Right cardiac atrium (tissue), 5 donors: ENCODE measurements at regions not wholly inside any gene's neighbourhood (a gene's known extent, or its start where the extent isn't known, plus 50 kb on each side); places are given as distances from the start of the nearest gene placed in this dataset.
"Not testable (repeated sequence)": the region's sequence is repeated elsewhere in the genome, so short reads cannot be mapped to it uniquely, and the experiment has no call there.

Experiments
- ATAC-seq, 2 donors: fragments of 200-7000 bp; cut with Tn5 transposase; one replicate each; pipeline versions ENCODE4 v1.8.0 to v1.9.1; 2020; ENCODE audit warnings: moderate library complexity in 2 of 2, mild to moderate bottlenecking in 1 of 2
- DNase-seq, 3 donors: peaks; one replicate each; pipeline ENCODE4 v3.0.0-alpha.2; 2020
- H3K27ac ChIP-seq: one replicate; pipeline ENCODE4 v1.5.1; 2013; ENCODE audit warnings: mild to moderate bottlenecking, low read length, control low read depth, moderate library complexity
- H3K27me3 ChIP-seq: one replicate; pipeline ENCODE4 v1.6.1; 2013; ENCODE audit not compliant: control insufficient read depth, insufficient read depth
- H3K4me1 ChIP-seq: one replicate; pipeline ENCODE4 v1.6.1; 2013; ENCODE audit warnings: low read length; ENCODE audit not compliant: control insufficient read depth, insufficient read depth
- H3K4me3 ChIP-seq: one replicate; pipeline ENCODE4 v1.5.1; 2013; ENCODE audit warnings: low read length, control low read depth
- H3K9me3 ChIP-seq: one replicate; pipeline ENCODE4 v1.6.1; 2013; ENCODE audit warnings: low read length; ENCODE audit not compliant: control insufficient read depth
- WGBS: extraction: QIAGEN DNeasy Blood & Tissue Kit; methylation state at CpG from one replicate; pipeline ENCODE4 v1.1.7; 2013; 5-methylcytosine and 5-hydroxymethylcytosine counted together
- intact Hi-C, 4 donors: fragments of 100-400 bp; cut with DNase I; formaldehyde crosslinking; loops; one replicate each; pipeline versions ENCODE4 v1.11.0 to v1.14.0; 2022 to 2023
- donor health status: healthy with polysubstance abuse.
- donor health status: DM: no; HTN: yes; CAD: no.
- donor health status: DM: no; HTN: no; CAD: no.
- donor health status: DM: no; HTN: yes; CAD: no; lungs with severe emphysema.
- donor health status: DM: yes; HTN: yes; CAD: no.

DNA sequence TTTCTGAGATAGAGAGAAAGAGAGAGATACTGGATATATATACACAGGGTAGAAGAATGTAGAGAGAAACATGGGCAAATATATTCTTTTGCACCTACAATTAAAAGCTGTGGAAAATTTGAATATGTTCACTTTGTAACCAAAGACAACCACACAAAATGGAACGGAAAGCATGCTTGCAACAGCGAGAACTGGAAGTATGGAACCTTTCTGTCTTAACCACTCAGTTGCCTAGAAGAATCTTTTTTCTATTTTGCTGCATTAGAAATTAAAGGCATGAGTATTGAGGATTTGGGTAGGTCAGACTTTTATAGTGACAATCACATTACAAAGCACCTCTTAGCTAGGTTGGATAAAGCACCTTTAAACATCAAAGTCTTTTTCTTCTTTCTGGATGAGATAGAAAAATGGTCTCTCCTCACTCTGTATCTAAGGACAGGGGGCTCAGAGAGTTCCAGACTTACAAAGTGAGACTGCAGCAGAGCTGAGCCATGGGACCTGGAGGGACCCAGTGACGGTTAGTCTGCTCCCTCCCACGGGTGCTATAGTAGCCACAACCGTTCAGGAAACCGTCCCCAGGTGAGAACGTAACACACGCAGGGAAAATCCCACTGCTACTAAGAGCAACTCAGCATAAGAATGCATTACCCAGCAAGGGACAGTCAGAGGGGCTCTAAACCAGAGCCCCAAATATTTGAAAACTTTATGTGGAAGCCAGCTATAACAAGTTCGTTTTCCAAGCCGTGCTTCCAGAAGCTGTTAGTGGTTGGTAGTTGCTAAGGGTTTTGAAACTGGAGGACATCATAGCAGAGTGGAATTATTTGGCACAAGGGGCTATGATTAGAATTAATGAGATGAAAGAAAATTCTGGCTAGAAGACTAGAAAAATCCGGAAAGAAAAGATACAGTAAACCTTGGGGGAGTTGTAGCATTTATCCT, 97.1 kb downstream of the DAD1 start:
- H3K27ac ChIP-seq: no peak overlapping the region
- H3K27me3 ChIP-seq: no peaks in the 10 kb centered on the region
- ATAC-seq: no peak
- H3K4me3 ChIP-seq: no peak overlapping the region
- 58% methylated on average over 11 of the region's 11 CpGs for WGBS
- peaks cover 23% of the 10 kb centered on the region for H3K4me1 ChIP-seq
- intact Hi-C loops: no loop called here
- no peak for DNase-seq
- no peaks in the 10 kb centered on the region for H3K9me3 ChIP-seq

DNA sequence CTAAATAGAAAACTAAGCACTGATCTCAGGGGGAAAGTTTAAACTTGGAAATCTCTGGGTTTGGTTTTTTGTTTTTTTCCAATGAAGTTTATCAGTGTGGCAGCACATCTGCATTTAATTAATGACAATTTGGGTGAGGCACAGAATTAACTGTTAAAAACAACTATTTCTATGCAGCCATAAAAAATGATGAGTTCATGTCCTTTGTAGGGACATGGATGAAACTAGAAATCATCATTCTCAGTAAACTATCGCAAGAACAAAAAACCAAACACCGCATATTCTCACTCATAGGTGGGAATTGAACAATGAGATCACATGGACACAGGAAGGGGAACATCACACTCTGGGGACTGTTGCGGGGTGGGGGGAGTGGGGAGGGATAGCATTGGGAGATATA, 98.0 kb downstream of the DAD1 start:
- peaks cover 23% of the 10 kb centered on the region for H3K4me1 ChIP-seq
- 93% methylated on average over 2 of the region's 3 CpGs for WGBS

DNA sequence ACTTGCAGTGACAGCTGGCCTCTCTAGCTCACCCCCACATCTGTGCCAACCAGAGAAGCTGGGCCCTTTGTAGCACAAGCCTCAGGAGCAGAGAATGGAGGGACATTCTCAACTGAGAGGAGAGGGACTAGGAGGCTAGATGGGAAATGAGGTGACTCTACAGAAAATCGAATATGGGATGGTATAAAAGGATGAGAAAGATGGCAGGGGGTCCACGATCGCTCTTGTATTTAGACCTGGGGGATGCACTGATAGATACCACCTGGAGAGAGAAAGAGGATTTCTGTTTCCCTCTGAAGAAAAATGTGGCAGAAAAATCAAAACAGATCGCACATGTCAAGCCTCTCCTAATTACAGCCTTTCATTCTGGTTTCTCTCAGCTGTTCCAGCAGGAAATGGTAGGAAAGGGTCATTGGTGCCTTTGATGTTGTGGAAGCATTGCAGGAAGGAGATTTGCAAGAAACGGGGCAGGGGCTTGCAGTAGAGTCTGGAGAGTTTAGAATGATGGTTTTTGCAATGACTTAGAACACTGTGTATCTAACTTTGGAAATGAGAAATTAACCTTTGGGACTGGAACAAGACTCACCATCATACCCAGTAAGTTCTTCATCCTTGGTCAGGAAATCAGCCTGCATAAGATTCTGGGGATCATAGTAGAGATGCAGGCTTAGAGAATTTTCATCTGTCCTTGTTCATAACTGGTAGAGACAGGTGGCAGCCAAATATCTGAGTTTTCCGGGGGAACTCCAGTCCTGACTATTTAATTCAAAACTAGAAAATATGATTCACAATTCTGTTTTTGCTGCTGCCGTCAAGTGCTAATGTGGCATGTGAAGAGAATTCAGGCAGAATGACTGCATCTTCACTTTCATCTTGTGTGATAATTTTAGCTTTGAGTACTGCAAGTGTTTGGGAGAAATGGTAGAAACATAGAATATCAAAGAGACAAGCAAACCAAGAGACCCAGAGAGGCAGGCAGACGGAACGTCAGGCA, 98.8 kb downstream of the DAD1 start:
- no peak for DNase-seq
- ATAC-seq: no peak
- Histone ChIP-seq H3K27me3 (no peaks in the 10 kb centered on the region), H3K27ac (peak overlapping the region; percentile 88), H3K9me3 (no peaks in the 10 kb centered on the region), H3K4me1 (peaks cover 20% of the 10 kb centered on the region), H3K4me3 (no peak overlapping the region)
- WGBS: 73% methylated on average over 9 of the region's 9 CpGs
- intact Hi-C loops: no loop called here

More for the DNA sequence above, 98.0 kb downstream of the DAD1 start:
- H3K4me3 ChIP-seq, ATAC-seq, intact Hi-C loops, H3K27me3 ChIP-seq, H3K27ac ChIP-seq, H3K9me3 ChIP-seq, DNase-seq: not testable (repeated sequence)

DNA sequence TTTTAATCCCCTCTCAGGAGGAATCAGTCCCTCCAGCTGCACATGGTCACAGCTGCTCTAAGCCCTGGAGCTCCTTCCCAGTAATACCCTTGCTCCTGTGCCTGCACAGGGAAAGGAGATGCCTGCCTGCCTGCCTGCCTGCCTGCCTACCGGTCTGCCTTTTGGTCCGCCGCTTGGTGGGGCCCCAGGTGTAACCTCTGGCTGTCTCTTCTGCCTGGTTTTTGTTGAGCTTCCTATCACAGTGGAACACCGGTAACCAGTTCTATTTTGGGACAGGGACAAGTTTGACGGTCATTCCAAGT, 99.8 kb downstream of the DAD1 start:
- Histone ChIP-seq H3K27ac (peak overlapping the region; percentile 65), H3K27me3 (no peaks in the 10 kb centered on the region), H3K9me3 (no peaks in the 10 kb centered on the region), H3K4me1 (peaks cover 19% of the 10 kb centered on the region), H3K4me3 (no peak overlapping the region)
- DNase-seq (peak in 1 of 3 donors; percentile 61), ATAC-seq (peak; percentile 17 to 39)
- 39% methylated on average over 5 of the region's 5 CpGs for WGBS
- intact Hi-C loops: no loop called here

DNA sequence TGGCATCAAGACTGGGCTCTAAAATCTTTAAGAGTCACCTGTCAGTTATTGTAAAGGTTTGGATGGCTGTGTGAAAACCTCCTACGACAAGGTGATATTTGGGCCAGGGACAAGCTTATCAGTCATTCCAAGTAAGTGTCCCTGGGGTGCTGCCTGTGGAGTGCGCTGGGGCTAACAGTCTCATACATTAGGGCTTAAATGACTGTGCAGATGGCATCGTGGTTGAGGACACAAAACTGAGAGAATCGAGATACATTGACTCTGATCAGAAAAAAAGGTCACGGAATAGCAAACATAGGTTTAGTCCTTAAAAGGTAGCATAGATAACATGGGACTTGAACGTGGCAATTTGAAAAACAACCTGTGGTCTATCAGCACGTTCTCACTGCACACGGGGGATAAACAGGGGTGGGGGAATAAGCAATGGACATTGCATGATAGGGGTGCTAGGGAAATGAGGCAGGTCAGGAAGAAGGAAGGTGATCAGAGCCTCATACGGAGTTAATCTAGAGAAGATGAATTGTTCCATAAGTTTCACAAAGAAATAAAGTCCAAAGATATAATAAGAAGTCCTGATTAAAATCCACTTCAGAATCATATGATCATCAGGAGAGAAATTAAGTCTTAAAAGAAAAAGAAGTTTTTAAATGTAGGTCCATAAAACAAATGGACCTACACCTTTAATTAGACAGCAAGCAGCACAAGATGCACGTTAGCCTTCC, 100.3 kb downstream of the DAD1 start:
- Histone ChIP-seq H3K27ac (peak overlapping the region; percentile 91), H3K9me3 (no peaks in the 10 kb centered on the region), H3K27me3 (no peaks in the 10 kb centered on the region), H3K4me3 (no peak overlapping the region), H3K4me1 (peaks cover 16% of the 10 kb centered on the region)
- DNase-seq (no peak), ATAC-seq (no peak)
- 73% methylated on average over 10 of the region's 10 CpGs for WGBS
- intact Hi-C loops: no loop called here

DNA sequence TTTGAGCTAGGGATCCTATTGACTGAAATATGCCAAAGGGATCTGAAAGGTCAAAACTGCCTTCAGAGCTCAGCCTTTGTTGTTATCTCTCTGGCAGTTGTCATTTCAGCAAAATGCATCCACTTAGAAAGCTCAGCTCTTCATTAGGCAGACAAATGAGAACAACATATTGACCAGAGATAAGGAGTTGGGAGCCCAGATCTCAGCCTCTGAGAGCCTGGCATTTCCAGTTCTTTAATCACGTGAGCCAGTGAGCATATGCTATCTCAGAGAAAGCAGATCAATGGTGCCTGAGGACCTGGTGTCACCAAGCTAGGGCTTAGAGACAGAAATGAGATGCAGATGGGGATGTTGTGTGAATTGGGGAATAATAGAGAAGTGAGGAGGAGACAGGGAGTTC, 101.1 kb downstream of the DAD1 start:
- Histone ChIP-seq H3K4me1 (peaks cover 13% of the 10 kb centered on the region), H3K27me3 (no peaks in the 10 kb centered on the region), H3K9me3 (no peaks in the 10 kb centered on the region), H3K4me3 (no peak overlapping the region), H3K27ac (peak overlapping the region; percentile 91)
- 47% methylated on average over 1 of the region's 1 CpG for WGBS
- DNase-seq: no peak
- intact Hi-C loops: no loop called here
- peak in 1 of 2 donors; percentile 11 for ATAC-seq

DNA sequence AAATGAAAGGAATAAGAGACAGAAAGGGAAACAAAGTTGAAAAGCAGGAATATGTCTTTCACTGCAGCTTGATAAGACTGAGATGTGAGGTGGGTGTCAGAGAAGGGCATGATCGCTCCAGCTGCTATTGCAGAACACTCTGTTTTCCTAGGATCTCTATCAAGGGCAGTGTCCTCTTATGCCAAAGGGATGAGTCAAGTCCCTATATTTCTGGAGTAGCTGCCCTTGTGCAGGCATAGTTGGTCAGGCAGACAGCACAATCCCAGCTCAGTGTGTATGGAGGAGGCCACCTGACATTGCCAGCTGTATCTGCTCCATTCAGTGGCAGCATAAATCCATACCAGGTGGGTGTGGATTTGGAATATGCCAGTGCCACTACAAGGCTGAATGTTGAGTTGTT, 101.6 kb downstream of the DAD1 start:
- intact Hi-C loops: no loop called here
- peaks cover 13% of the 10 kb centered on the region for H3K4me1 ChIP-seq
- no peaks in the 10 kb centered on the region for H3K27me3 ChIP-seq
- H3K9me3 ChIP-seq: no peaks in the 10 kb centered on the region
- DNase-seq (no peak), ATAC-seq (peak in 1 of 2 donors; percentile 14)
- peak overlapping the region; percentile 91 for H3K27ac ChIP-seq
- H3K4me3 ChIP-seq: no peak overlapping the region
- WGBS: 60% methylated on average over 1 of the region's 1 CpG

DNA sequence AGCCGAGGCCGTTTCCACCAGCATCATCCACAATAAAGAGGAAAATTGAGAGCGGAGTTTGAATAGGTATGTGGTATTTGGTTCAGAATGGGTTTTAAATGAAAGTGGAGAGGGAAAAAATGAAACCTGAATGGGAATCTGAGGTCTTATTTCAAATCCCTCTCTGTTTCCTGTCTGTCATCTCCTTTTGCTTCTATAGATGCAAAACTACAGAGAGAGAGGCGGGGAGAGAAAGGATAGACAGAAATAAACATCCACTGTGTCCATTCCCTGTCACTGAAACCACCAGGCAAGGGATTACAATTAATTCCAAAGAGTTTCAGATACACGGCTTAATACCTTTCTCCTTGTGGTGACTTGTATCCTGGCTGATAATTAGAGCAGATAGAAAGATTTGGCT, 102.3 kb downstream of the DAD1 start:
- intact Hi-C loops: no loop called here
- Histone ChIP-seq H3K27ac (peak overlapping the region; percentile 91), H3K4me1 (peaks cover 14% of the 10 kb centered on the region), H3K4me3 (no peak overlapping the region), H3K9me3 (no peaks in the 10 kb centered on the region), H3K27me3 (no peaks in the 10 kb centered on the region)
- 82% methylated on average over 5 of the region's 5 CpGs for WGBS
- no peak for DNase-seq
- ATAC-seq: no peak

DNA sequence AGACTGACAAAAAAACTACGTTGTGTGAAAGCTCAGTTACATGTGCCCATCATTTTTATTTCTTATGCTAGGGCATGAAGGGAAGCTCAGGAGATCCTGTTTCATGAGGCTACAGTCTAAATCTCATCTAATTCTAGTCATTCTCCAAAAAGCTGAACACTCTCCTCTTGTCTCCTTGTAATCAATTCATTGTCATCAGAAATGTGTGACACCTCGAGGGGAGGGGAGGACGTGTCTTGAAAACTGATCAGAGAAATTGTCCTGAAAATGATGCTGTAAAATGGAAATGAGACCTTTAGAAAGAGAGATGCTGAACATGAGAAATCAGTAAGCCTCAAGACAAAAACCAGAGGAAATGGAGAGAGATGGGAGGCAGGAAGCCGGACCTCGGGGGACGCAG, 103.4 kb downstream of the DAD1 start:
- no peak overlapping the region for H3K4me3 ChIP-seq
- intact Hi-C loops: no loop called here
- ATAC-seq: no peak
- no peak for DNase-seq
- 69% methylated on average over 6 of the region's 6 CpGs for WGBS
- no peaks in the 10 kb centered on the region for H3K27me3 ChIP-seq
- H3K4me1 ChIP-seq: peaks cover 16% of the 10 kb centered on the region
- H3K9me3 ChIP-seq: no peaks in the 10 kb centered on the region
- peak overlapping the region; percentile 25 for H3K27ac ChIP-seq

DNA sequence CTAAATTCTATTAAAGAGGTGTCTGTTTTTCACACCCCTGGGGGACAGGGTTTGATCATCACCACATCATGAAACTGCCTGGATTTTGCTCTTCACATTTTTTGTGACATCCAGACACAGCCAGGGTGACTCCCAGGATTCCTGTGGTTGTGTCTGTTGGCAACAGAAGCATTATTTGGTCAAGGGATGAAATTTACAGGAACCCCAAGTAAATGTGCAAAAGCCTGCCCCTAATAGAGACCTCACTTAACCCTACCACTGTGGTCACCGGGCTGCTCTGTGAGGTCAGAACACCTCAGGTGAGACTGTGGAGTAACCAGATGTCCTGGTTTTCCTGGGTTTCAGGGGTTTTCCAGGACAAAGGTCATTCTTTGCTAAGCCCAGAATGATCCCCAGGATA, 103.8 kb downstream of the DAD1 start:
- H3K4me3 ChIP-seq: no peak overlapping the region
- H3K9me3 ChIP-seq: no peaks in the 10 kb centered on the region
- no peak for DNase-seq
- H3K4me1 ChIP-seq: peaks cover 16% of the 10 kb centered on the region
- H3K27me3 ChIP-seq: no peaks in the 10 kb centered on the region
- WGBS: 75% methylated on average over 1 of the region's 1 CpG
- ATAC-seq: no peak
- intact Hi-C loops: no loop called here
- peak overlapping the region; percentile 90 for H3K27ac ChIP-seq
